ENCODE measurements at regions not wholly inside any gene's neighbourhood (a gene's known extent, or its start where the extent isn't known, plus 50 kb on each side); places are given as distances from the start of the nearest gene placed in this dataset.

- TF ChIP-seq EZH2 (IDR thresholded peaks at IDR 0.05; ENCODE audit: borderline replicate concordance, low read length): no peak
- no peak for TF ChIP-seq CTCF (conservative IDR thresholded peaks at IDR 0.05 in 1 of 2, IDR thresholded peaks at IDR 0.05 in 1 of 2; ENCODE audit: extremely low read depth in 1 of 2, insufficient read depth in 1 of 2, low read depth in 1 of 2, low read length in 2 of 2)
Observed at GRCh38 chr5:143964919-143965318, 153.0 kb downstream of the HMHB1 start.
